ENCODE measurements at regions not wholly inside any gene's neighbourhood (a gene's known extent, or its start where the extent isn't known, plus 50 kb on each side); places are given as distances from the start of the nearest gene placed in this dataset.

- Histone ChIP-seq H3K27ac (no peak overlapping the region), H3K27me3 (no peaks in the 10 kb centered on the region), H3K9me3 (no peaks in the 10 kb centered on the region), H3K36me3 (no peaks in the 10 kb centered on the region), H3K4me3 (no peak overlapping the region), H3K4me1 (no peaks in the 10 kb centered on the region)
- TF ChIP-seq CTCF (IDR thresholded peaks at IDR 0.05): no peak
- no peak for ATAC-seq
- DNase-seq: no peak
- intact Hi-C loops (cut with DNase I): no loop called here
Measured at GRCh38 chr6:40265615-40266014, 321.5 kb downstream of the LRFN2 start.

- Histone ChIP-seq H3K36me3 (no peaks in the 10 kb centered on the region), H3K4me1 (no peaks in the 10 kb centered on the region), H3K27me3 (no peaks in the 10 kb centered on the region), H3K4me3 (no peak overlapping the region), H3K27ac (no peak overlapping the region), H3K9me3 (no peaks in the 10 kb centered on the region)
- ATAC-seq: no peak
- DNase-seq: no peak
- TF ChIP-seq CTCF (IDR thresholded peaks at IDR 0.05): no peak
- intact Hi-C loops (cut with DNase I): no loop called here
Measured at GRCh38 chr6:40263970-40264369, 323.2 kb downstream of the LRFN2 start.

GRCh38 chr6:40262363-40262762 is 324.8 kb downstream of the LRFN2 start:
- no peak for ATAC-seq
- intact Hi-C loops (cut with DNase I): no loop called here
- no peaks in the 10 kb centered on the region for H3K9me3 ChIP-seq
- TF ChIP-seq CTCF (IDR thresholded peaks at IDR 0.05): no peak
- DNase-seq: no peak
- no peak overlapping the region for H3K27ac ChIP-seq
- no peak overlapping the region for H3K4me3 ChIP-seq
- no peaks in the 10 kb centered on the region for H3K4me1 ChIP-seq
- no peaks in the 10 kb centered on the region for H3K27me3 ChIP-seq
- no peaks in the 10 kb centered on the region for H3K36me3 ChIP-seq

- no peaks in the 10 kb centered on the region for H3K36me3 ChIP-seq
- no peak overlapping the region for H3K27ac ChIP-seq
- no peak for TF ChIP-seq CTCF (IDR thresholded peaks at IDR 0.05)
- no peak overlapping the region for H3K4me3 ChIP-seq
- intact Hi-C loops (cut with DNase I): no loop called here
- no peaks in the 10 kb centered on the region for H3K4me1 ChIP-seq
- ATAC-seq (no peak), DNase-seq (no peak)
- no peaks in the 10 kb centered on the region for H3K9me3 ChIP-seq
- no peaks in the 10 kb centered on the region for H3K27me3 ChIP-seq
Measured at GRCh38 chr6:40258531-40258930, 324.3 kb upstream of the MOCS1 start.

- ATAC-seq (no peak), DNase-seq (no peak)
- Histone ChIP-seq H3K9me3 (no peaks in the 10 kb centered on the region), H3K27ac (no peak overlapping the region), H3K36me3 (no peaks in the 10 kb centered on the region), H3K27me3 (no peaks in the 10 kb centered on the region), H3K4me3 (no peak overlapping the region), H3K4me1 (no peaks in the 10 kb centered on the region)
- intact Hi-C loops (cut with DNase I): no loop called here
- TF ChIP-seq CTCF (IDR thresholded peaks at IDR 0.05): no peak
Measured at GRCh38 chr6:40256831-40257230, 322.6 kb upstream of the MOCS1 start.

GRCh38 chr6:40256224-40256623 is 322.0 kb upstream of the MOCS1 start:
- DNase-seq (no peak), ATAC-seq (no peak)
- Histone ChIP-seq H3K27ac (no peak overlapping the region), H3K27me3 (no peaks in the 10 kb centered on the region), H3K4me1 (no peaks in the 10 kb centered on the region), H3K36me3 (no peaks in the 10 kb centered on the region), H3K4me3 (no peak overlapping the region), H3K9me3 (no peaks in the 10 kb centered on the region)
- TF ChIP-seq CTCF (IDR thresholded peaks at IDR 0.05): no peak
- intact Hi-C loops (cut with DNase I): no loop called here
